ENCODE measurements at regions not wholly inside any gene's neighbourhood (a gene's known extent, or its start where the extent isn't known, plus 50 kb on each side); places are given as distances from the start of the nearest gene placed in this dataset.

DNA sequence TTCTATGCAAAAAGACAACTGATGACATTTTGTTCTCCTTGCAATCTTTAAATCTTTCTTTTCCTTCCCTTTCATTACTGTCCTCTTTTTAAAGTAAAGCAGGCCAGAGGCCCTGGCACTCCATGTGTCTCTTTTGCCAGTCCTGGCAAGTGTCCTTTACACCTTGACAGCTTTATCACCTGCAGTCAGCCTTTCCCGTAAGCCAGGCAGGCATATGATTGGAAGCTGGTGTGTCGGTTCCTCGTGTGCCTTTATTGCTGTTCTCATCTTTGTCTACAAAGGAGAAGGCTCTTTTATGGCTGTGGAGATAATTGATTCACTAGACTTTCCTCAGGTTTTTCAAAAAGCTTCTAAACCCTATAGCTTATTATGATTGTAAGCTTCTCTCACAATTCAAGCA lies 162.3 kb upstream of the FBXL4 start:
- TF ChIP-seq, protein P1, sequence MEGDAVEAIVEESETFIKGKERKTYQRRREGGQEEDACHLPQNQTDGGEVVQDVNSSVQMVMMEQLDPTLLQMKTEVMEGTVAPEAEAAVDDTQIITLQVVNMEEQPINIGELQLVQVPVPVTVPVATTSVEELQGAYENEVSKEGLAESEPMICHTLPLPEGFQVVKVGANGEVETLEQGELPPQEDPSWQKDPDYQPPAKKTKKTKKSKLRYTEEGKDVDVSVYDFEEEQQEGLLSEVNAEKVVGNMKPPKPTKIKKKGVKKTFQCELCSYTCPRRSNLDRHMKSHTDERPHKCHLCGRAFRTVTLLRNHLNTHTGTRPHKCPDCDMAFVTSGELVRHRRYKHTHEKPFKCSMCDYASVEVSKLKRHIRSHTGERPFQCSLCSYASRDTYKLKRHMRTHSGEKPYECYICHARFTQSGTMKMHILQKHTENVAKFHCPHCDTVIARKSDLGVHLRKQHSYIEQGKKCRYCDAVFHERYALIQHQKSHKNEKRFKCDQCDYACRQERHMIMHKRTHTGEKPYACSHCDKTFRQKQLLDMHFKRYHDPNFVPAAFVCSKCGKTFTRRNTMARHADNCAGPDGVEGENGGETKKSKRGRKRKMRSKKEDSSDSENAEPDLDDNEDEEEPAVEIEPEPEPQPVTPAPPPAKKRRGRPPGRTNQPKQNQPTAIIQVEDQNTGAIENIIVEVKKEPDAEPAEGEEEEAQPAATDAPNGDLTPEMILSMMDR (IDR thresholded peaks at IDR 0.05): no peak
- no peak for TF ChIP-seq POLR2A (IDR thresholded peaks at IDR 0.05)
